HG03103 (cell line): ENCODE measurements at regions not wholly inside any gene's neighbourhood (a gene's known extent, or its start where the extent isn't known, plus 50 kb on each side); places are given as distances from the start of the nearest gene placed in this dataset.
A peak's percentile ranks its signal among the peaks of the same experiment; 100 is the strongest.
"Not testable (repeated sequence)": the region's sequence is repeated elsewhere in the genome, so short reads cannot be mapped to it uniquely, and the experiment has no call there.

Source experiments
- ATAC-seq: cut with Tn5 transposase; IDR thresholded peaks from one replicate; pipeline ENCODE4 v1.9.1; 2021; ENCODE audit warnings: low read depth; ENCODE audit not compliant: unreplicated experiment

GRCh38 chr9:71632776-71633175 is 135.5 kb downstream of the CEMIP2 start:
- no peak for ATAC-seq

GRCh38 chr9:71630377-71630995 is 137.8 kb downstream of the CEMIP2 start:
- no peak for ATAC-seq

- ATAC-seq, result no peak
Measured at GRCh38 chr9:71629578-71630215, 138.6 kb downstream of the CEMIP2 start.

GRCh38 chr9:71628247-71628646 is 140.1 kb downstream of the CEMIP2 start:
- no peak for ATAC-seq

DNA sequence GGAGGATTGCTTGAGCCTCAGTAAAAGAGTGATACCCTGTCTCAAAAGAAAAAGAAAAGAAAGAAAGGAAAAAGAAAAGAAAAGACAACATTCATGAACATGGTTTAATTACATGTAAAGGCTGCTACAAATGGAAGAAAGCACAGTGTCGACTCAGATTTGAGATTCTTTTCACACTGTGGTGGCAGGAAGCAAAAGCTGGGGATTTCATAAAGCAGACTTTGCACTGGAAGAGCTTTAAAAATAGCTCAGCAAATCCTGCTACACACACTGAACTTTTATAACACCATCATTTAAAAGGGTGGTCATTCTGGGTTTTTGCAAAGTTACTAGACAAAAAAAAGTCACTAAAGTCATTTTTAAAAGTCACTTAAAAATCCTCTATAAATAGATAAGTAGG is 140.8 kb downstream of the CEMIP2 start:
- ATAC-seq, result no peak

DNA sequence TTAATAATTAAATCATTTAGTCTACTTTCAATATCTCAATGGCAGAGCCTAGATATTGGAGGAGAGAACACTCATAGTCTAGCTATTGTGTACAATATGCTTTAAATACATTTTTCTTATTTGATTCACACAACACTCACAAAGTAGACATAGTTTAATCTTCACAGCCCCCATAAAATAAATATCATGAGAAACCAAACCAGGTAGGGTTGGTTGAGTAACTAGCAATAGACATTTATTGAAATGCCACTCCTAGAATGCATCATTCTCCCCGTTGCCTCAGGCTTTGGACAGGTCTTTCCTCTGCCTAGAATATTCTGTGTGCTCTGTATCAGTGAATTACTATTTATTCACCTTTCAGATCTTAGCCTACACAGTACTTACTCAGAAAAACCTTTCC is 141.9 kb downstream of the CEMIP2 start:
- ATAC-seq, result no peak

DNA sequence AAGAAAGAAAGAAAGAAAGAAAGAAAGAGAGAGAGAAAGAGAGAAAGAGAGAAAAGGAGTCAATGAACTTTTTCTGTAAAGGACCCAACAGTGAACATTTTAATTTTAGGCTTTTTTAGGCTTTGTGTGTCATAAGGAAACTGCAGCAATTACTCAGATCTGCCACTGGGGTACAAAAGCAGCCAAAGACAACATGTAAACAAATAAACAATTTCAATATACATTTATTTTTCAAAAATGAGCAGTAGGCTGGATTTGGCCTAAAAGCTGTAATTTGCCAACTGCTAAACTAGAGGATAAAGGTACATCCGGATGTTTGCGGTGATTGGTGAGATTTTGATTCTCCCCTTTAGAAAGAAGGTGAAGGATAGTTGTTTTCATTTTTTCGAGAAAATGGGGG is 143.6 kb downstream of the CEMIP2 start:
- ATAC-seq, result no peak

DNA sequence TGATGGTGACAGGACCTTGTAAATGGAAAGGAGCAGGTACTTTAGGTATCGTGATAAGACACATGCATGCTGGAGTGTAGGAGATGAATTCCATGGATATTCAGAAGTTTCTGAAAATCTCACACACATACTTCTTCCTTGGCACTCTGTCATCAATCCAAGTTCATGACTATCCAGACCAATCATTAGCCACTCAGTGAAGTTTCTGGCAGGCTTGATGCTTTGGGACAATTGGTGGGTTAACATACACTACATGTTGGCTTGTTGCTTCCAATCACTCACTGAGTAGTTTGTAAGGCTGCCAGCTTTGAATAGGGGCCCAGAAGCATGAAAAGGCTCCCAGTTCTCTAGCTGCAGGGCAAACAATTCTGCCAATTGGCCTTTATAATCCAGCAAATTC is 147.6 kb downstream of the CEMIP2 start:
- ATAC-seq, result no peak

- ATAC-seq, result no peak
Measured at GRCh38 chr9:71620331-71620730, 148.0 kb downstream of the CEMIP2 start.

- no peak for ATAC-seq
Measured at GRCh38 chr9:71619926-71620325, 148.4 kb downstream of the CEMIP2 start.

- no peak for ATAC-seq
Measured at GRCh38 chr9:71614409-71615010, 153.8 kb downstream of the CEMIP2 start.

DNA sequence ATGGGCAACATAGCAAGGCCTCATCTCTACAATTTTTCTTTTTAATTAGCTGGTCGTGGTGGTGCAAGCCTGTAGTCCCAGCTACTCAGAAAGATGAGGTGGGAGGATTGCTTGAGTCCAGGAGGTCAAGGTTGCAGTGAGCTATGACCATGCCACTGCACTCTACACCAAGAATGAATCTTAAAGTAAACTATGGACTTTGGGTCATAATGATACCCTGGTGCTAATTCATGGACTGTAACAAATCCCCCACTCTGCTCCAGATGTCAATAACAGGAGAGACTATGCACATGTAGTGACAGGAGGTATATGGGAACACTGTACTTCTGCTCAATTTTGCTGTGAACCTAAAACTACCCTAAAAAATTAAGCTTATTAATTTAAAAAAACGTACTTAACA is 155.4 kb downstream of the CEMIP2 start:
- ATAC-seq, result no peak

- ATAC-seq, result no peak
Measured at GRCh38 chr9:71609448-71609830, 158.9 kb downstream of the CEMIP2 start.

- no peak for ATAC-seq
Measured at GRCh38 chr9:71608825-71609447, 159.4 kb downstream of the CEMIP2 start.

DNA sequence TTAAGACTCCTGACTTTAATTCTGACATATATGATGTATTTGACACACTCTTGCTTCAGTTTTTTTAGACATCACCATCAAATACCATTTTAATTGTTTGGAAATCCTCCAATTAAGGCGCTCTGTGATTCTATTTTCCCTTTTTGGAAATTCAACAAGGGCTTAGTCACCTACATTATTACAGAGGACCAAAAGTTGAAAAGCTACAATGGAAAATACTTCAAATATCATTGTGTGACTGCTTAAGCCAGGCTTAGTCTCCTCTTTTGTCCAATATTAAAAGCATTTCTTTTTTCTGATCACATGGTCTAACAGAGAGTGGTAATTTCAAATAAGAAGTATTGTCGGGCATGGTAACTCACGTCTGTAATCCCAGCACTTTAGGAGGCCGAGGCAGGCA is 160.3 kb downstream of the CEMIP2 start:
- no peak for ATAC-seq

- no peak for ATAC-seq
Measured at GRCh38 chr9:71607461-71607881, 160.8 kb downstream of the CEMIP2 start.

- peak; percentile 87 for ATAC-seq
Measured at GRCh38 chr9:71604197-71605063, 163.9 kb downstream of the CEMIP2 start.

GRCh38 chr9:71602652-71603051 is 165.7 kb downstream of the CEMIP2 start:
- ATAC-seq, result no peak

GRCh38 chr9:71595762-71596161 is 172.6 kb downstream of the CEMIP2 start:
- not testable (repeated sequence) for ATAC-seq

DNA sequence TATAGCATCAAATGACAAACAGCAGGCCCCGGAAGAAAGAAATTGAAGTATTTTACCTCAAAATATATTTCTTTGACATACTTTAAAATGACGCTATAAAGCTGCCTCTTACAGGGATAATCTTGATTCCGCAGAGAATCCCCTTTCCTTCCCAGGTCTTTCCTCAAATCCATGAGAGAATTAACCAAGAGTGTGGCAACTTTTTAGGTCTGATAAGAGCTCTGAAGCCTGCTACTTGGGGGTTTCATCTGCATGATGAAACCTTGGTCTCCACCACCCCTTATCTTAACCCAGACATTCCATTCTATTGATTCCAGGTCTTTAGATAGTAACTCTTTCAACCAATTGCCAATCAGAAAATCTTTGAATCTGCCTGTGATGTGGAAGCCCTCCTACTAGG is 173.8 kb downstream of the CEMIP2 start:
- no peak for ATAC-seq

DNA sequence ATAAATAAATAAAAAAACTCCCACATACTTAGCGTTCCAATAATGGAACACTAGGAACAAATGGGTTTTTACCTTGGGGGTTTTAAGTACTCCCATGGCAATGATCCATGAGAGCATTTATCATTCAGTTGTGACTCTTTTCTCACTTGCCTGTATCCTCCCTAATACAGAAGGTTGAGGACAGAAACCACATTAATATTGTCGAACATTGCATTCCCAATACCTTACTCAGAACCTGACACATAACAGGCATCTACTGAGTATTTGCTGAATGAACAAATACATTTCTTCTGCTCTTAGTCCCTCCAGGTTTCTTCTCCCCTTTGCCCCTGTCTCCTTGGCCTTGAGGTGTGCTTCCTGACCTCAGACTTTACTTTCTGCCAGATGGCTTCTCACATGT is 175.9 kb downstream of the CEMIP2 start:
- ATAC-seq, result no peak
